Thyroid gland (tissue), 4 donors: ENCODE measurements at regions not wholly inside any gene's neighbourhood (a gene's known extent, or its start where the extent isn't known, plus 50 kb on each side); places are given as distances from the start of the nearest gene placed in this dataset.

Experiments used
- CTCF ChIP-seq, 6 experiments: fragments of 200-600 bp in 3 of 6; fragments of 450-650 bp in 3 of 6; sonication (generic) in 3 of 6; IDR thresholded peaks; one replicate each; pipeline ENCODE4 v1.5.1; 2016 to 2019; ENCODE audit warnings: antibody characterized with exemption in 6 of 6, mild to moderate bottlenecking in 2 of 6, inconsistent platforms in 1 of 6, moderate library complexity in 1 of 6
- POLR2A ChIP-seq, 2 donors: fragments of 450-650 bp; IDR thresholded peaks; one replicate each; pipeline ENCODE4 v1.6.1; 2017; ENCODE audit warnings: antibody characterized with exemption in 2 of 2, mild to moderate bottlenecking in 2 of 2, moderate library complexity in 1 of 2

- no peak for TF ChIP-seq POLR2A (IDR thresholded peaks at IDR 0.05)
- no peak for TF ChIP-seq CTCF (IDR thresholded peaks at IDR 0.05)
These were observed 381.7 kb downstream of the CD83 start for GRCh38 chr6:14499309-14499708.
